Colonic mucosa (tissue), 4 donors: ENCODE measurements at regions not wholly inside any gene's neighbourhood (a gene's known extent, or its start where the extent isn't known, plus 50 kb on each side); places are given as distances from the start of the nearest gene placed in this dataset.

Experiments used
- DNase-seq: peaks from one replicate; pipeline ENCODE4 v3.0.0-alpha.2; 2020
- H3K27ac ChIP-seq: fragments of 200-600 bp; one replicate; pipeline ENCODE4 v1.8.0; 2021
- H3K27me3 ChIP-seq: fragments of 200-600 bp; one replicate; pipeline ENCODE4 v1.8.0; 2021
- H3K36me3 ChIP-seq: fragments of 200-600 bp; one replicate; pipeline ENCODE4 v1.8.0; 2021
- H3K4me1 ChIP-seq: fragments of 200-600 bp; one replicate; pipeline ENCODE4 v1.8.0; 2021; ENCODE audit warnings: mild to moderate bottlenecking
- H3K4me3 ChIP-seq: fragments of 200-600 bp; one replicate; pipeline ENCODE4 v1.8.0; 2021
- H3K9ac ChIP-seq, 2 donors: one replicate each; pipeline ENCODE4 v1.7.0; 2013; ENCODE audit warnings: control low read depth in 2 of 2, low read depth in 2 of 2, low read length in 2 of 2
- H3K9me3 ChIP-seq: fragments of 200-600 bp; one replicate; pipeline ENCODE4 v1.8.0; 2021
- intact Hi-C: fragments of 100-400 bp; cut with DNase I; formaldehyde crosslinking; loops from one replicate; pipeline ENCODE4 v1.14.1; 2022
- TF ChIP-seq, protein P1 (sequence below): fragments of 200-600 bp; IDR thresholded peaks from one replicate; pipeline ENCODE4 v1.8.0; 2022; ENCODE audit warnings: antibody characterized with exemption, mild to moderate bottlenecking
- donor health status: healthy.
- donor health status: DM: no; HTN: no; CAD: no.
- donor health status: DM: no; HTN: no; CAD: no.

DNA sequence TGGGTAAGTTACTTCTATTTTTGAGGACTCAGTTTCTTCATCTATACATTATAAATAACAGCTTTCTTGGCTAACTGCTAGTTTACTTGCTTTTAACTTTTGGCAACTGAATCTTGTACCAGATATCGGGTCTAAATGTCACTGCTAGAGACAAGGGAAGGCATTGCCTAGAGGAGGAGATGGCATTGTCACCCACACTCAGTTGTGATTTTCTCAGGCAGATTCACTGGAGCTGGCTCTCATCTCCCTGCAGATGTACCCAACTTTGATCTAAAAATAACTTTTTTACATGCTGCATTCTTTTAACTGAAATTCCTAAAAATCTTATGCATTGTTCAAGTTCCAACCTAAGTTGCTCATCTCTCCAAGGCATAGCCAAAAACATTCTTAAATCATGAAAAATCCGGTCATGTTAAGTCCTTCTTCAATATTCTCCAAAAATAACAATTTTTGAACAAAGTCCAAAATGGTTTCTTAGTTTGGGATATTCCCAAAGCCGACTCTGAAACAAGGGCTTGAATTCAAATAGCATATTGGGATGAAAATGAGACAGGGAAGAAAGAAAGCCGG lies 469.0 kb upstream of the BOD1L1 start:
- Histone ChIP-seq H3K27me3 (no peaks in the 10 kb centered on the region), H3K27ac (no peak overlapping the region), H3K4me3 (no peak overlapping the region), H3K9ac (no peak overlapping the region), H3K9me3 (no peaks in the 10 kb centered on the region), H3K36me3 (no peaks in the 10 kb centered on the region), H3K4me1 (no peaks in the 10 kb centered on the region)
- TF ChIP-seq, protein P1, sequence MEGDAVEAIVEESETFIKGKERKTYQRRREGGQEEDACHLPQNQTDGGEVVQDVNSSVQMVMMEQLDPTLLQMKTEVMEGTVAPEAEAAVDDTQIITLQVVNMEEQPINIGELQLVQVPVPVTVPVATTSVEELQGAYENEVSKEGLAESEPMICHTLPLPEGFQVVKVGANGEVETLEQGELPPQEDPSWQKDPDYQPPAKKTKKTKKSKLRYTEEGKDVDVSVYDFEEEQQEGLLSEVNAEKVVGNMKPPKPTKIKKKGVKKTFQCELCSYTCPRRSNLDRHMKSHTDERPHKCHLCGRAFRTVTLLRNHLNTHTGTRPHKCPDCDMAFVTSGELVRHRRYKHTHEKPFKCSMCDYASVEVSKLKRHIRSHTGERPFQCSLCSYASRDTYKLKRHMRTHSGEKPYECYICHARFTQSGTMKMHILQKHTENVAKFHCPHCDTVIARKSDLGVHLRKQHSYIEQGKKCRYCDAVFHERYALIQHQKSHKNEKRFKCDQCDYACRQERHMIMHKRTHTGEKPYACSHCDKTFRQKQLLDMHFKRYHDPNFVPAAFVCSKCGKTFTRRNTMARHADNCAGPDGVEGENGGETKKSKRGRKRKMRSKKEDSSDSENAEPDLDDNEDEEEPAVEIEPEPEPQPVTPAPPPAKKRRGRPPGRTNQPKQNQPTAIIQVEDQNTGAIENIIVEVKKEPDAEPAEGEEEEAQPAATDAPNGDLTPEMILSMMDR: no peak
- DNase-seq: no peak
- intact Hi-C loops: no loop called here

DNA sequence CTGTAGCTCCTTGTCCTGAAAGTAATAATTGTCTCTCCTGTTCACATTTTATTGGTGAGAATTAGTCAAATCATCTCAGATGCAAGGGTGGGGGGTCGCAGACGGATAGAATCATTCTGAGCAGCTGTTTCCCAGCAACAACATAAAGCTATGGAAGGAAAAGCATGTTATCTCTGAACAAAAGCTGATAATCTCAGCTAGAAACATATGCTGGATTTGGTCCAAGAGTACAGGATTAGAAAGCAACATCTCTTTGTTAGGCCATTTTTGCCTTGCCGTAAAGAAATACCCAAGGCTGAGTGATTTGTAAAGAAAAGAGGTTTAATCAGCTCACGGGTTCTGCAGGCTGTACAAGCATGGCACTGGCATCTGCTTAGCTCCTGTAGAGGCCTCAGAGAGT lies 472.8 kb upstream of the BOD1L1 start:
- no peak for DNase-seq
- intact Hi-C loops: no loop called here
- Histone ChIP-seq H3K27ac (no peak overlapping the region), H3K9ac (no peak overlapping the region), H3K36me3 (no peaks in the 10 kb centered on the region), H3K9me3 (no peaks in the 10 kb centered on the region), H3K27me3 (no peaks in the 10 kb centered on the region), H3K4me3 (no peak overlapping the region), H3K4me1 (no peaks in the 10 kb centered on the region)
- TF ChIP-seq, protein P1: no peak

GRCh38 chr4:14110407-14110806 lies 482.9 kb upstream of the BOD1L1 start:
- no peaks in the 10 kb centered on the region for H3K4me1 ChIP-seq
- H3K9ac ChIP-seq: no peak overlapping the region
- TF ChIP-seq, protein P1: no peak
- no peaks in the 10 kb centered on the region for H3K36me3 ChIP-seq
- DNase-seq: no peak
- H3K27me3 ChIP-seq: no peaks in the 10 kb centered on the region
- no peak overlapping the region for H3K4me3 ChIP-seq
- H3K27ac ChIP-seq: no peak overlapping the region
- intact Hi-C loops: no loop called here
- no peaks in the 10 kb centered on the region for H3K9me3 ChIP-seq

DNA sequence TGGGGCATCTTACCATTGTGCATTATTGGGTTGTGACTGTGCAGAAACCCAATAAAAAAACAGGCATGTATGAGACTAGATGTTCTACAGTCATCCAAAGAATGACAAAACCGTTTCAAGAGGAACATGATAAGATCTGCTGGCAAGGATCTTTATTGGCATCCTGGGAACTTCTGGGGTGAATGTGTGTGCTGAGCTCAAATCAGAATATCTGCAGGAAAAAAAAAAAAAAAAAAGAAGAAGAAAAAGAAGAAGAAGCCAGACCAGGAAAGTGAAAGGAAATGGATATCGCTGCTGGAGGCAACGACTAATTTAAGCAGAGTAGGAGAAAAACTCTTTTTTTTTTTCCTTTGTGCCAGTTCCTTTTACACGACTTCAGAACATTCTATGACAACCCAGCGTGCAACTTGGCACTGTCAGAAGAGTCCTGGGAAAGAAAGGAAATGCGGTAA lies 484.2 kb upstream of the BOD1L1 start:
- no peak overlapping the region for H3K27ac ChIP-seq
- no peaks in the 10 kb centered on the region for H3K9me3 ChIP-seq
- no peak overlapping the region for H3K4me3 ChIP-seq
- H3K9ac ChIP-seq: no peak overlapping the region
- no peaks in the 10 kb centered on the region for H3K36me3 ChIP-seq
- no peaks in the 10 kb centered on the region for H3K4me1 ChIP-seq
- TF ChIP-seq, protein P1: no peak
- DNase-seq: no peak
- no peaks in the 10 kb centered on the region for H3K27me3 ChIP-seq
- intact Hi-C loops: no loop called here

DNA sequence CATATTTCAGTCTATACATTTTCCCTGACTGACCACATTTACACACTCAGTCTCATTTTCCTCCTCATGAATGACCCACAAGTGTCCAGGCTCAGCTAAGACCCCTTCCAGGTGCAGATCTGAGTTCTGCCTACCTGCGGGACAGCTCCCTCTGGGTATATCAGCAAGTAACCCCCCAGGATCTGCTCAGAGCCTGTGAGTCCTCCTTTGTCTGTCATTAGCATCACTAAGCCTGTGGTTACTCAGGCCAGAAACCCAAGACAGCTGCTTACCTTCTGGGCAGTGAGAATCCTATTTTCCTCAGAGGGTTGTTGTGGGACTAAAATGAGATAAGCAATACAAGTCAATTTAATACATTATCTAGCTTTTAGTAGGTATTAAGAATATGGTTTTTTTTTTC lies 487.6 kb upstream of the BOD1L1 start:
- no peak overlapping the region for H3K27ac ChIP-seq
- H3K9ac ChIP-seq: no peak overlapping the region
- TF ChIP-seq, protein P1: no peak
- intact Hi-C loops: no loop called here
- H3K4me1 ChIP-seq: no peaks in the 10 kb centered on the region
- DNase-seq: no peak
- H3K9me3 ChIP-seq: no peaks in the 10 kb centered on the region
- no peaks in the 10 kb centered on the region for H3K36me3 ChIP-seq
- H3K4me3 ChIP-seq: no peak overlapping the region
- H3K27me3 ChIP-seq: no peaks in the 10 kb centered on the region
